ENCODE measurements at regions not wholly inside any gene's neighbourhood (a gene's known extent, or its start where the extent isn't known, plus 50 kb on each side); places are given as distances from the start of the nearest gene placed in this dataset.

- no peak for DNase-seq (ENCODE audit: low read depth in 4 of 4, low spot score in 3 of 4)
These were observed 156.0 kb downstream of the KATNAL1 start for GRCh38 chr13:30151388-30151787.

- DNase-seq (ENCODE audit: low read depth in 4 of 4, low spot score in 3 of 4), result no peak
These were observed 158.1 kb downstream of the KATNAL1 start for GRCh38 chr13:30149248-30149647.

GRCh38 chr13:30148786-30149185, 158.6 kb downstream of the KATNAL1 start:
- no peak for DNase-seq (ENCODE audit: low read depth in 4 of 4, low spot score in 3 of 4)

DNA sequence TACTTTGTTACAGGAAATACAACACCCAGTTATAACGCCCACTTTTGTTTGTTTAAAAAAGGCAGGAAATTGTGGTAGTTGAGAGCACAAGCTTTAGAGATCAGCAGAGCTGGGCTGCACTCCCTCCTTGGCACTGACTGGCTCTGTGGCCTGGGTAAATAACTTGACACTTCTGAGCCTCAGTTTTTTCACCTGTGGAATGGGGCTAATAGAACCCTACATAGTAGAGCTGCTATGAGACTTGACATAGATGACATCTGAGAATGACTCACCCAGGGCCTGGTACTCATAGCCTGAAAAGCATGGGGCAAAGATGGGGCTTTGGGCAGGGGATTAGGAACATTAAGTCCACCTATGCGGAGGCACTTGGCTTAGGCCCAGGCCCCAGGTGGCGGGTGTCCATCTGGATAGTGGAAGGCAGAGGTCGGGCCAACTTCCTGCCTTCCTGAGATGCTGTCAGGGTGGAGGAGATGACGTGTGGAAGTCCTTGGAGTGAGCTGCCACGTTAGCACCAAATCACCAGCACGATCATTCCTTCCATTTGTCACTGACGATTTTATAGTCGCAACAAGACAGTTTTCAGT, 159.1 kb downstream of the KATNAL1 start:
- no peak for DNase-seq (ENCODE audit: low read depth in 4 of 4, low spot score in 3 of 4)

DNA sequence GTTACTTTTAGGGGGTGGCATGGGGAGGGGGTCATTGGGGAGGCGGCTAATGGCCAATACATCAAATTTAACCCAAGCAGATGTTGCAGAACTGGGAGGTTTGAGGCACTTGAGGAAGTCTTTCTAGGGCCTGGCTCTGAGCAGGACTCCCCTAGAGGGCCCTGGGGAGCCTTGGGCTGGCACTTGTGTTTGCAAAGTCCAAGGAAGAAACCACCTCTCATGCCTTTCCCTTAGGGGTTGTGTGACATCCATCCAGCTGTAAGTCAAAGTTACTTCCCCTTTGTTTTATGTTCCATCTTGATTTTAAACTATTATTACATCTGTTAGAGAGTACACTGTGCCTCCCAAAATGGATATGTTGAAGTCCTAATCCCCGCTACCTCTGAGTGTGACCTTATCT, 159.9 kb downstream of the KATNAL1 start:
- DNase-seq (ENCODE audit: low read depth in 4 of 4, low spot score in 3 of 4), result no peak

DNA sequence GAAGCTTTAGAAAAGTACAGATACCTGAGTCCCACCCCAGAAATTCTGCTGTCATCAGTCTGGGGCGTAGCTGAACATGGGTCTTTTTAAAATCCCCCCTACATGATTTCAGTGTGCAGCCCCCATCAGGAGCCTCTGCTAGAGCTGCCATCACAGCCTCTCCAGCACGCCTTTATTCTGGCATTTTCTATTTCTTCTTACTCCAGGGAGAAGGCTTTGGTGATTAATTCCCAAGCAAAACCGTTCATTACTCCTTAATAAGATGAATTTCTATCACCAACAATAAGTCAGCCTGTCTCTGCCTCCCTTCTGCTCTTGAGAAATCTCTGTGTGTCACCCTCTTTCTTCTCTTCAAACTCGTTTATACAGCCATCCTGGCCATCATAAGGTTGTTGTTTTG, 160.3 kb downstream of the KATNAL1 start:
- DNase-seq (ENCODE audit: low read depth in 4 of 4, low spot score in 3 of 4), result no peak

DNA sequence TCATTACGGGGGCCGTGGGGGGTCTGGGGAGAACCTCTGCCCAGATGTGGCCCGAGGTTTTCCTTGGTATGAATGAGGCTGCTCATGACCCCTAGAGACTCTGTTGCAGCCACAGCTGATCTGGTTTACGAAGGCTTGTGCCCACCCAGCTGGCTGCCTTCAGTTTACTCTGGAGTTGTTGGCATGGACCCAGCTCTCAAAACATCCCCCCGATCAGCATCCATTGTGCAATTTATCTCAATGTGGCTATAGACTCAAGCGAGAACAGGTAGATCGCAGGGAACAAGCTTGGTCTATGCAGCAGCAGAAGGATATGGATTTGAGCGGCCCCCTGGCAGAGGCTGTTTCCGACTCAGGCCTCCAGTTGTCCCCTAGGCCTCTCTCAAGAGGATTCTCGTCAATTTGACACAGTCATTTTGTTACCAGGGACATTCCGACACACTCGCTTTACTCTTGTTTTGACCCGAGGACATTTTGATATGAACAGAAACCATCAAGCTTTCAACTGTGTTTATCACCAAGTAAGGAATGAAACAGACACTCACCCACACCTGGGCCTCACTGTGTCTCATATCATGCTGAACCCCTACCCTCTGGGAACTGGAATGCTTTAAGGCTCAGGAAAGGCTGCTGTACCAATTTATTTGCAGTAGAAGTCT, 161.5 kb downstream of the KATNAL1 start:
- DNase-seq (ENCODE audit: low read depth in 4 of 4, low spot score in 3 of 4), result no peak

DNA sequence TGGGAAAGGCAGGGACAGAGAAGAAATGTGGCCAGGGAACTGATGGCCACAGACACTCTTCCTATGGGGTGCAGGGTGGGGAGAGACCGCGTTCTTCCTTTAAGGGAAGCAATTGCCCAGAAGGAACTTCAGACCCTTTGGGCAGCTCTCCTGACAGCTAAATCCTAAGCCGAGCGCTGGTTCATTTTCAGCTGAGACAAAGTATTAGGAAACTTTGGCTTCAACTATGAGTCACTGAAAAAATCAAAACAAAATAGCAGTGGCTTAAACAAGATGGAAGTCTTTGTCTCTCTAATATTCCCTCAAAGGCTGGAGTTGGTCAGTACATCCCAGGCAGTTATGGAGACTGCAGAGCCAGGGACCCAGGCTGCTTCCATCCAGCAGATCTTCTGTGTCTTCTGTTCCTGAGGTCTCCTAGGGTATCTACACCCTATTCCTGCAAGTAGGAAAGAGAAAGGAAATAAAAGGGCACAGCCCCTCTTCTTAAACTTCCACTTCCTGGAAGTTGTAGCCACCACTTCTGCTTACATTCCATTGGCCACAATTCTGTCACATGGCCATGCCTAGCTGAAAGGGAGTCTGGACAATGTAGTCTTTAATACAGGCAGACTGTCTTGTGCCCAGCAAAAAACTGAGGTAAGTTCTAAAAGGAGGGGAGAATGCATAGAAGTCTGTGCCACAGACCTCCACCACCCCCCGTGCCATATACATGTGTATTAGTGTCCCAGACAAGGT, 163.5 kb downstream of the KATNAL1 start:
- no peak for DNase-seq (ENCODE audit: low read depth in 4 of 4, low spot score in 3 of 4)

GRCh38 chr13:30142486-30143211, 164.7 kb downstream of the KATNAL1 start:
- peak in 2 of 4 donors; percentile 12 to 38 for DNase-seq (ENCODE audit: low read depth in 4 of 4, low spot score in 3 of 4)

DNA sequence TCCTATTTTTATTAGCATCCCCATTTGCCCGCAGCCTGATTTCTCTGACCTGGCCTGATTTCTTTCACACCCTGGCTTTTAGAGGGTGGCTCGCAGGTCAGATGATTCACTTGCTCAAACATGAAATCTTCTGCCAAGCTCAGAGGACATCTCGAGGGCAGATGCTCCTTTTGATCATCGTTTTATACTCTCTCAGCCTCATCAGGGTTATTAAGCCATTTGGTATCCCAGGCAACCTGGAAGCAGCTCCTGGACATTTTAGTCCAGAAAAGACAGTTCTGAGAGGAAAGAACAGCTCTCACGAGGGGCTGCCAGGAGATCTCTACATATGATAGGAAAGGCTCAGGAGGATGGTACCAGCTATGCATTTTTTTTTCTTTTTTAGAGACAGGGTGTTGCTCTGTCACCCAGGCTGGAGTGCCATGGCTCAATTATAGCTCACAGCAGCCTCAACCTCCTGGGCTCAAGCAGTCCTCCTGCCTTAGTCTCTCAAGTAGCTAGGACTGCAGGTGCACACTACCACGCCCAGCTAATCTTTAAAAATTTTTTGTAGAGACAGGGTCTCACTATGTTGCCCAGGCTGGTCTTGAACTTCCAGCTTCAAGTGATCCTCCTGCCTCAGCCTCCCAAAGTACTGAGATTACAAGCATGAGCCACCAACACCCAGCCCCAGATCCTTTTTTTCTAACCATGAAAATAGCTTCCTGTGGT, 165.4 kb downstream of the KATNAL1 start:
- no peak for DNase-seq (ENCODE audit: low read depth in 4 of 4, low spot score in 3 of 4)

DNA sequence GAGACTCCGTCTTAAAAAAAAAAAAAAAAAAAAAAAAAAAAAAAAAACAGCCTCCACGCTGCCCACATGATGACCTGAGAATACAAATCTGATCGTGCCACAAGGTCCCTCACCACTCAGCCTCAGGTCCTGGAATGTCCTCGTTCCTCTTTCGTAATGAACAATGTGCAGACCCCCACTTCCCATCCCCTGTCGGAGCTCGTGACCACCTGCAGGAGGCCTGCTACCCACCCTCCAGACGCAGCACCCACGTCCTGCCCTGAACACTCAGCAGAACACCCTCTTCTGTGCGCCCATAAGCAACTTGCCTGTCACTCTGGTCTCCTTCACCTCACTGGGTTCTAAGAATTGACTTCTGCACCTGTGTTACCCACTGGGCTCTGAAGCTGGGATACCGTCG, 166.4 kb downstream of the KATNAL1 start:
- no peak for DNase-seq (ENCODE audit: low read depth in 4 of 4, low spot score in 3 of 4)

- no peak for DNase-seq (ENCODE audit: low read depth in 4 of 4, low spot score in 3 of 4)
These were observed 168.8 kb downstream of the KATNAL1 start for GRCh38 chr13:30138511-30138910.

GRCh38 chr13:30135868-30136267, 171.5 kb downstream of the KATNAL1 start:
- no peak for DNase-seq (ENCODE audit: low read depth in 4 of 4, low spot score in 3 of 4)

DNA sequence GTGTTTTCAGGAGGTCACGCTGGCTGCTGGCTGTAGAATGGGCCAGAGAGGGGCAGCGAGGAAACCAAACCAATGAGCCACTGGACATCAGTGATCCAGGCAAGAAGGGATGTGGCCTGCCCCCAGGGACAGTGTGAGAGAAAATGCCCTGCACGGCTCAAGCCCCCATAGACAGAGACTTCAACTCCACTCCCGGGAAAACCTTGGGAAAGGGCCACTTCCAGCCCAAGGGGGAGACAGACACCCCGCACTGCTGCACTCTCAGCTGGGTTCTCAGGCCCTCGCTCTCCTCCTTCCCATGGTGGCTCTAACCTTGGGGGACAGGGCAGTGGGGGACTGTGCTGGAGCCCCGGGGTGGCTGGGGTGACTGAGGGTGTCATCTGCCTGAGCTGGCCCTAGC, 172.0 kb downstream of the KATNAL1 start:
- no peak for DNase-seq (ENCODE audit: low read depth in 4 of 4, low spot score in 3 of 4)

DNA sequence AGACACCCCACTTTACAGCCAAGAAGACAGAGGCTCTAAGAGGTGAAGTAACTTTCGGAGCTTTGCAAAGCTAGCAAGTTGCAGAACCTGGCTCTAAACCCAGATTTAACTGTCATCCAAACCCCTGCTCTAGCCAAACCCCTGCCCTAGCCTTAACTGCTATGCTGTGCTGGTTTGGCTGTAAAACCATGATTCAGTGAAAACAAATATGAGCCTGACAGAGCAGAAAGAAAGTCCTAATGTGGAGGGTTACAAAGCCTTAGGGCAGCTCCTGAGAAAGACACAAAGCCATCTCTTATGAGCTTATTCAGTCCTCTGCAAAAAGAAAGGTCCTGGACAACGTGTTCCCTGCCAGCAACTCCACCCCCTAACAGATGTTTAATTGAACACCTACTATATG, 172.8 kb downstream of the KATNAL1 start:
- DNase-seq (ENCODE audit: low read depth in 4 of 4, low spot score in 3 of 4), result no peak

DNA sequence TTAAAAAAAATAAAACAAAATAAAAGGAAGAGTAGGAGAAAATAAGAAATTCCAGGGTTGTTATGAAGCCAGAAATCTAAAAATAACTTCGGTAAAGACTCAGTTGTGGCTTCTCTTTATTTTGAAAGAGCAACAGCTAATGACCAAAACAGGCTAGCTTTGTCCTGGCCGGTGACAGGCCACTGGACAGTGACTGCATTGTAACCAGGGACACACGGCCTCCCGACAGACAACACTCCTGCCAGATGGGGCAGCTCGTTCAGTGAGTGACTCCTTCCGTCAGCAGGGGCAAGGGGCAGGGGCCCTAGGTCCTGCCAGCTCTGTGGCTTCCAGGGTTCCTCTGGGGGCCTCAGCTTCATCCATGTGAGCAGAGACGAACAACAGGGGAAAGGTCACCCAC, 173.4 kb downstream of the KATNAL1 start:
- DNase-seq (ENCODE audit: low read depth in 4 of 4, low spot score in 3 of 4), result no peak

- DNase-seq (ENCODE audit: low read depth in 4 of 4, low spot score in 3 of 4), result no peak
These were observed 173.8 kb downstream of the KATNAL1 start for GRCh38 chr13:30133554-30133912.

GRCh38 chr13:30132623-30133553, 174.5 kb downstream of the KATNAL1 start:
- DNase-seq (ENCODE audit: low read depth in 4 of 4, low spot score in 3 of 4), result peak; percentile 88 to 92 (median 88)

- no peak for DNase-seq (ENCODE audit: low read depth in 4 of 4, low spot score in 3 of 4)
These were observed 177.9 kb downstream of the KATNAL1 start for GRCh38 chr13:30129411-30129810.

DNA sequence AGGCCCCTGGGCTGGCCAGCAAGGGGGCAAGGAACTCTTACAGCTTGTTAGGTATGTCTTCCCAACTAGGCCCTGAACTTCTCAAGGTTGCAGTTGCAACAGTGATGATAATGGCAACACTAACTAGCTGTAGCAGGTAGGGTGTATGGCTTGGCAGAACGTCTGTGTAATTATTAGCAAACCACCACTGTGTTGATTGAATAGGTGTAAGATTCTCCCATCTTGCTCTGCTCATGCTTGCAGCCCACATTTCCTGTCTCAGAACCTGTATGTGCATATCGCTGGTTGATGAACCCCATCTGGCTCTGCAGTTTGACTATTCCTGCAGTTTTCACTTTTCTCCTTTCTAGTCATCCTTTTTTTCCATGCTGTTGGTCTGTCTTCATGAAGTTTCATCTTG, 178.8 kb downstream of the KATNAL1 start:
- DNase-seq (ENCODE audit: low read depth in 4 of 4, low spot score in 3 of 4), result no peak
